HT1080 (cell line): ENCODE measurements at regions not wholly inside any gene's neighbourhood (a gene's known extent, or its start where the extent isn't known, plus 50 kb on each side); places are given as distances from the start of the nearest gene placed in this dataset.
"Not testable (repeated sequence)": the region's sequence is repeated elsewhere in the genome, so short reads cannot be mapped to it uniquely, and the experiment has no call there.

Experiments
- DNase-seq: peaks from one replicate; pipeline ENCODE4 v3.0.0-alpha.2; 2015; ENCODE audit warnings: low read depth

GRCh38 chr10:28733245-28733644, 55.9 kb downstream of the BAMBI start:
- DNase-seq = no peak

GRCh38 chr10:28733647-28734046, 56.3 kb downstream of the BAMBI start:
- no peak for DNase-seq

- peak; percentile 91 for DNase-seq
Observed at GRCh38 chr10:28734938-28735759, 57.8 kb downstream of the BAMBI start.

GRCh38 chr10:28737096-28737495, 59.8 kb downstream of the BAMBI start:
- no peak for DNase-seq

GRCh38 chr10:28738200-28738599, 60.9 kb downstream of the BAMBI start:
- DNase-seq = no peak

- no peak for DNase-seq
Observed at GRCh38 chr10:28743576-28743975, 66.3 kb downstream of the BAMBI start.

GRCh38 chr10:28744069-28744768, 66.9 kb downstream of the BAMBI start:
- DNase-seq = no peak

GRCh38 chr10:28754930-28755718, 77.8 kb downstream of the BAMBI start:
- no peak for DNase-seq

GRCh38 chr10:28761084-28761846, 83.9 kb downstream of the BAMBI start:
- no peak for DNase-seq

GRCh38 chr10:28763471-28764170, 86.3 kb downstream of the BAMBI start:
- DNase-seq = no peak

- no peak for DNase-seq
Observed at GRCh38 chr10:28765641-28766040, 88.3 kb downstream of the BAMBI start.

GRCh38 chr10:28768227-28768626, 90.9 kb downstream of the BAMBI start:
- DNase-seq = no peak

GRCh38 chr10:28769091-28769604, 91.8 kb downstream of the BAMBI start:
- no peak for DNase-seq

GRCh38 chr10:28771580-28772090, 94.3 kb downstream of the BAMBI start:
- not testable (repeated sequence) for DNase-seq

- no peak for DNase-seq
Observed at GRCh38 chr10:28774051-28774995, 97.0 kb downstream of the BAMBI start.

- DNase-seq = no peak
Observed at GRCh38 chr10:28775773-28776172, 98.5 kb downstream of the BAMBI start.

- no peak for DNase-seq
Observed at GRCh38 chr10:28776519-28776918, 99.2 kb downstream of the BAMBI start.

- DNase-seq = no peak
Observed at GRCh38 chr10:28777911-28778310, 100.6 kb downstream of the BAMBI start.

GRCh38 chr10:28778524-28778923, 101.2 kb downstream of the BAMBI start:
- DNase-seq = peak; percentile 26
